HepG2 (cell line): ENCODE measurements at regions not wholly inside any gene's neighbourhood (a gene's known extent, or its start where the extent isn't known, plus 50 kb on each side); places are given as distances from the start of the nearest gene placed in this dataset.

Source experiments
- ATAC-seq: fragments of 200-7000 bp; cut with Tn5 transposase; 3 replicates; pipeline ENCODE4 v1.9.1; 2020; ENCODE audit warnings: mild to moderate bottlenecking, moderate library complexity
- BruUV-seq: library from RNA; stranded (reverse); fragments of 400-500 nt; replicated peaks from 2 replicates; lab custom pipeline; 2021; lab: Mats Ljungman, UMichigan
- CTCF ChIA-PET: fragments of 300-600 bp; formaldehyde crosslinking; extraction: SDS; loops from one replicate; lab custom pipeline; 2021; ENCODE audit warnings: low total read pairs, inconsistent platforms, low intra/inter-chr PET ratio; lab: Yijun Ruan, JAX
- POLR2A ChIA-PET: fragments of 350-600 bp; sonication (Branson Sonifier 250); formaldehyde crosslinking; loops from one replicate; lab custom pipeline; 2020; ENCODE audit warnings: antibody characterized with exemption, inconsistent platforms; lab: Yijun Ruan, JAX
- DNase-seq: peaks from one replicate; pipeline ENCODE4 v3.0.0-alpha.2; 2015; ENCODE audit warnings: low spot score
- FAIRE-seq: peaks from 3 replicates; lab custom pipeline; 2011; peaks lifted over from hg19 to GRCh38; lab: Jason Lieb, UNC
- H2AFZ ChIP-seq: one replicate; pipeline ENCODE4 v1.6.1; 2011; ENCODE audit warnings: low read length, inconsistent platforms
- H3K27ac ChIP-seq: fragments of 300-600 bp; 3 replicates; pipeline ENCODE4 v1.8.0; 2011; ENCODE audit warnings: mixed run types, mild to moderate bottlenecking, mixed read lengths, low read length, inconsistent platforms; ENCODE audit not compliant: insufficient read depth; ENCODE audit errors: extremely low read length
- H3K27me3 ChIP-seq, 2 experiments: fragments of 200-600 bp in 1 of 2; 2 replicates in 1 of 2; 3 replicates in 1 of 2; pipeline versions ENCODE4 v1.6.0 to v1.8.0; 2011; ENCODE audit warnings: low read length in 2 of 2, mild to moderate bottlenecking in 2 of 2, moderate library complexity in 2 of 2, inconsistent platforms in 1 of 2; ENCODE audit not compliant: insufficient read depth in 2 of 2, control insufficient read depth in 1 of 2
- H3K36me3 ChIP-seq, 2 experiments: fragments of 200-600 bp in 1 of 2; replicated peaks in 1 of 2; 2 replicates in 1 of 2; 3 replicates in 1 of 2; pipeline versions ENCODE4 v1.5.1 to v1.8.0; 2011; ENCODE audit warnings: low read length in 2 of 2, inconsistent platforms in 1 of 2; ENCODE audit not compliant: insufficient read depth in 2 of 2, control insufficient read depth in 1 of 2
- H3K4me1 ChIP-seq: 2 replicates; pipeline ENCODE4 v1.5.1; 2012; ENCODE audit warnings: low read length, inconsistent platforms; ENCODE audit not compliant: insufficient read depth
- H3K4me2 ChIP-seq: 2 replicates; pipeline ENCODE4 v1.6.0; 2011; ENCODE audit warnings: low read depth, low read length, inconsistent platforms
- H3K4me3 ChIP-seq, 3 experiments: fragments of 200-600 bp in 1 of 3; sonication (generic), shearing (Covaris generic) in 1 of 3; replicated peaks in 1 of 3; 2 replicates each; pipeline ENCODE4 v1.5.1; 2011 to 2016; ENCODE audit warnings: low read length in 3 of 3, inconsistent platforms in 2 of 3, low read depth in 2 of 3, mild to moderate bottlenecking in 2 of 3, control low read depth in 1 of 3, mixed read lengths in 1 of 3; ENCODE audit not compliant: insufficient read depth in 1 of 3
- H3K79me2 ChIP-seq: one replicate; pipeline ENCODE4 v1.6.1; 2011; ENCODE audit warnings: low read length, inconsistent platforms; ENCODE audit not compliant: insufficient read depth
- H3K9ac ChIP-seq: 2 replicates; pipeline ENCODE4 v1.6.0; 2011; ENCODE audit warnings: mild to moderate bottlenecking, low read depth, low read length, inconsistent platforms; ENCODE audit not compliant: insufficient read depth
- H3K9me3 ChIP-seq: 2 replicates; pipeline ENCODE4 v1.5.1; 2012; ENCODE audit warnings: mild to moderate bottlenecking, low read length
- H4K20me1 ChIP-seq: 2 replicates; pipeline ENCODE4 v1.6.0; 2011; ENCODE audit warnings: inconsistent platforms, mild to moderate bottlenecking, low read length, moderate library complexity; ENCODE audit not compliant: insufficient read depth
- JARID2 ChIP-seq: sonication (generic); formaldehyde crosslinking; IDR thresholded peaks from 2 replicates; pipeline ENCODE4 v1.8.1; 2023; ENCODE audit warnings: missing genetic modification reagents, inconsistent platforms; ENCODE audit not compliant: insufficient replicate concordance
- MAFF ChIP-seq: IDR thresholded peaks from 2 replicates; pipeline ENCODE4 v1.6.1; 2011; ENCODE audit warnings: low read depth, low read length, improper control_type of control experiment
- MAFK ChIP-seq, 2 experiments: IDR thresholded peaks in 1 of 2; conservative IDR thresholded peaks in 1 of 2; 2 replicates each; pipeline ENCODE4 v1.6.1; 2011; ENCODE audit warnings: improper control_type of control experiment in 2 of 2, low read length in 2 of 2
- NFIC ChIP-seq: IDR thresholded peaks from 2 replicates; pipeline ENCODE4 v1.6.1; 2012; ENCODE audit warnings: mild to moderate bottlenecking, low read length, inconsistent platforms
- ZNF383 ChIP-seq: sonication (generic); formaldehyde crosslinking; IDR thresholded peaks from 2 replicates; pipeline ENCODE4 v1.4.0; 2020; ENCODE audit warnings: missing genetic modification reagents, mild to moderate bottlenecking, borderline replicate concordance
- ZNF460 ChIP-seq: sonication (generic); formaldehyde crosslinking; IDR thresholded peaks from 2 replicates; pipeline ENCODE4 v1.5.1; 2020; ENCODE audit warnings: missing genetic modification reagents, mild to moderate bottlenecking, borderline replicate concordance
- ZNF850 ChIP-seq: sonication (generic); formaldehyde crosslinking; conservative IDR thresholded peaks from 2 replicates; pipeline ENCODE4 v1.9.0; 2021; ENCODE audit warnings: mild to moderate bottlenecking, missing genetic modification reagents
- WGBS: methylation state at CpG from one replicate; pipeline ENCODE4 v1.1.6; 2017; ENCODE audit warnings: low lambda C conversion rate; 5-methylcytosine and 5-hydroxymethylcytosine counted together
- in situ Hi-C: cut with HindIII; loops from 2 replicates; pipeline ENCODE4 v1.10.0; 2017; ENCODE audit warnings: low pct_unique_long_range_greater_than_20kb; ENCODE audit not compliant: extremely low pct_ligation_motif_present
- intact Hi-C: fragments of 100-400 bp; cut with micrococcal nuclease; formaldehyde crosslinking; loops from one replicate; pipeline ENCODE4 v1.10.0; 2022; ENCODE audit not compliant: unreplicated experiment

GRCh38 chr12:102696045-102696444 lies 215.7 kb upstream of the IGF1 start:
- Histone ChIP-seq H2AFZ (no peak overlapping the region), H3K4me1 (no peaks in the 10 kb centered on the region), H3K36me3 (no peaks in the 10 kb centered on the region), H4K20me1 (no peaks in the 10 kb centered on the region), H3K4me2 (no peak overlapping the region), H3K9me3 (no peaks in the 10 kb centered on the region), H3K9ac (no peak overlapping the region), H3K79me2 (no peaks in the 10 kb centered on the region), H3K4me3 (no peak overlapping the region), H3K27ac (no peak overlapping the region), H3K27me3 (no peaks in the 10 kb centered on the region)
- DNase-seq (no peak), FAIRE-seq (no peak), ATAC-seq (no peak)
- ChIA-PET CTCF (no interaction called here), POLR2A (no interaction called here)
- no TSS peak for BruUV-seq
- in situ Hi-C loops, result no loop called here
- intact Hi-C loops, result no loop called here
- TF ChIP-seq MAFF, result peak; percentile 48; the same call in 1 of the 2 replicates
- no peak for TF ChIP-seq JARID2 (CRISPR knock-in tag)
- TF ChIP-seq ZNF850, result no peak
- TF ChIP-seq ZNF383 (CRISPR knock-in tag), result no peak
- peak; percentile 37 to 68; a peak in 3 of 4 replicates for TF ChIP-seq MAFK (conservative IDR thresholded peaks at IDR 0.05 in 1 of 2, IDR thresholded peaks at IDR 0.05 in 1 of 2; ENCODE audit: low read length in 2 of 2)
- no peak for TF ChIP-seq ZNF460 (CRISPR knock-in tag)

- POLR2A ChIA-PET, result no interaction called here
Observed at GRCh38 chr12:102694903-102695302, 214.5 kb upstream of the IGF1 start.

More at GRCh38 chr12:102694903-102695302, 214.5 kb upstream of the IGF1 start:
- no peaks in the 10 kb centered on the region for H3K4me1 ChIP-seq
- FAIRE-seq (no peak), ATAC-seq (no peak), DNase-seq (no peak)
- no peak overlapping the region for H3K27ac ChIP-seq
- H3K9me3 ChIP-seq, result no peaks in the 10 kb centered on the region
- WGBS, result 0% methylated on average over 1 of the region's 2 CpGs
- no peaks in the 10 kb centered on the region for H3K27me3 ChIP-seq
- no peak overlapping the region for H3K9ac ChIP-seq
- in situ Hi-C loops, result no loop called here
- H3K79me2 ChIP-seq, result no peaks in the 10 kb centered on the region
- H2AFZ ChIP-seq, result no peak overlapping the region
- no peaks in the 10 kb centered on the region for H3K36me3 ChIP-seq
- H3K4me3 ChIP-seq, result no peak overlapping the region
- H3K4me2 ChIP-seq, result no peak overlapping the region
- no peaks in the 10 kb centered on the region for H4K20me1 ChIP-seq
- CTCF ChIA-PET, result no interaction called here
- intact Hi-C loops, result no loop called here
- BruUV-seq, result no TSS peak
- TF ChIP-seq MAFK (conservative IDR thresholded peaks at IDR 0.05 in 1 of 2, IDR thresholded peaks at IDR 0.05 in 1 of 2; ENCODE audit: low read length in 2 of 2) (peak; percentile 47 to 81; a peak in 3 of 4 replicates), MAFF (peak; percentile 53; the same call in 1 of the 2 replicates), NFIC (no peak)
